ENCODE measurements at regions not wholly inside any gene's neighbourhood (a gene's known extent, or its start where the extent isn't known, plus 50 kb on each side); places are given as distances from the start of the nearest gene placed in this dataset.
A peak's percentile ranks its signal among the peaks of the same experiment; 100 is the strongest.

DNA sequence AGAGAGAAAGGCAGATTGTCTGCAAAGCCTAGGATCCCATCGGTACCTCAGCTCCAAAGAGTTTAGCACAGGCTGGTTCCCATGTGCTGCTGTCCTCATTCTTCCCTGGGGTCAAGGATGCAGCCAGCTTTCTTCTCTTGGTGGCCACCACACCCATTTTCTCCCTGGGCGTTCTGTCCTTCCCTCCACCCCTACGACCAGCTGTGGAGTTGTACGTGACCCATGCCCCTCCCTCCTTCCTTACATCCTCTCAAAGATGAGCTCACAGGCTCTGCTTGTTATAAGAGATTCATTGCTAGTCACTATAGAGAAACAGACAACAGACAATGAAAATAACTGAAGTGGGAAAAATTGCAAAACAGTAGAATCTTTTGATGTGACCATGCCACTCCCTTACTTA, 74.0 kb upstream of the KLF3 start:
- no peak for DNase-seq (ENCODE audit: low spot score)
- in situ Hi-C loops (cut with HindIII; ENCODE audit: low sequenced_read_pairs), result no loop called here

GRCh38 chr4:38591617-38592337, 72.2 kb upstream of the KLF3 start:
- no peak for DNase-seq (ENCODE audit: low spot score)
- in situ Hi-C loops (cut with HindIII; ENCODE audit: low sequenced_read_pairs), result no loop called here

DNA sequence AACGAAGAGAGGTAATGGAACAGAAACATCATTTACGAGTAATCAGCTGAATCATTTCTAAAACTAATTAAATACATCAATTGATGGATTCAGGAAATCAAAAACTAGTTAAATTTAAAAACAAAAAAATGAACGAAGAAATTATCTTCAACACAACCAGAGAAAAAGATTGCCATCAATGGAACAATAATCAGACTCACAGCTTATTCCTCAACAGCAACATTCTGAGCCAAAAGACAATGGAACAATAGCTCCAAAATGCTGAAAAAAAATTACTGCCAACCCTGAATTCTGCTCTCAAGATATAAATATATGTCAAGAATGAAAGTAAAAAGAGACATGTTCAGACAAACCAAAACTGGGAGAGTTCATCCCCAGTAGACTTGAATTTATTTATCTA, 65.5 kb upstream of the KLF3 start:
- DNase-seq (ENCODE audit: low spot score), result no peak
- in situ Hi-C loops (cut with HindIII; ENCODE audit: low sequenced_read_pairs), result no loop called here

- in situ Hi-C loops (cut with HindIII; ENCODE audit: low sequenced_read_pairs), result no loop called here
- no peak for DNase-seq (ENCODE audit: low spot score)
Observed at GRCh38 chr4:38600575-38600974, 63.4 kb upstream of the KLF3 start.

- in situ Hi-C loops (cut with HindIII; ENCODE audit: low sequenced_read_pairs), result no loop called here
Observed at GRCh38 chr4:38601244-38601915, 62.6 kb upstream of the KLF3 start.

DNA sequence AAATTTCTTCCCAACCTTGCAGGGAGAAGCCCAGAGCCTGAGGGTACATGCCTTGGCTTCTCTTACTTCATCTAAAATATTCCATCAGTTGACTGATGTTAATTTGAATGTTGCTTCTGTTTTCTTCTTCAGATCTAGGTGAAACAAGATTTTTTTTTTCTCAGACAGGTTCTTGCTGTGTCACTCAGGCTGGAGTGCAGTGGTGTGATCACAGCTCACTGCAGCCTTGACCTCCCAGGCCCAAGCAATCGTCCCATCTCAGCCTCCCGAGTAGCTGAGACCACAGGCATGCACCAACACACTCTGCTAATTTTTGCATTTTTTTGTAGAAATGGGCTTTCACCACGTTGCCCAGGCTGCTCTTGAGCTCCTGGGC, 62.1 kb upstream of the KLF3 start:
- DNase-seq (ENCODE audit: low spot score), result no peak
- in situ Hi-C loops (cut with HindIII; ENCODE audit: low sequenced_read_pairs), result no loop called here

More at GRCh38 chr4:38601244-38601915, 62.6 kb upstream of the KLF3 start:
- no peak for DNase-seq (ENCODE audit: low spot score)

- in situ Hi-C loops (cut with HindIII; ENCODE audit: low sequenced_read_pairs), result no loop called here
- DNase-seq (ENCODE audit: low spot score), result no peak
Observed at GRCh38 chr4:38603652-38604051, 60.3 kb upstream of the KLF3 start.

GRCh38 chr4:38605181-38605752, 58.7 kb upstream of the KLF3 start:
- in situ Hi-C loops (cut with HindIII; ENCODE audit: low sequenced_read_pairs), result no loop called here
- DNase-seq (ENCODE audit: low spot score), result no peak

- in situ Hi-C loops (cut with HindIII; ENCODE audit: low sequenced_read_pairs), result no loop called here
- no peak for DNase-seq (ENCODE audit: low spot score)
Observed at GRCh38 chr4:38605753-38606586, 58.0 kb upstream of the KLF3 start.

- no peak for DNase-seq (ENCODE audit: low spot score)
- in situ Hi-C loops (cut with HindIII; ENCODE audit: low sequenced_read_pairs), result no loop called here
Observed at GRCh38 chr4:38606587-38606905, 57.5 kb upstream of the KLF3 start.

- in situ Hi-C loops (cut with HindIII; ENCODE audit: low sequenced_read_pairs), result no loop called here
- DNase-seq (ENCODE audit: low spot score), result no peak
Observed at GRCh38 chr4:38609614-38610013, 54.4 kb upstream of the KLF3 start.

GRCh38 chr4:38610521-38610920, 53.5 kb upstream of the KLF3 start:
- in situ Hi-C loops (cut with HindIII; ENCODE audit: low sequenced_read_pairs), result no loop called here
- no peak for DNase-seq (ENCODE audit: low spot score)

- in situ Hi-C loops (cut with HindIII; ENCODE audit: low sequenced_read_pairs), result no loop called here
- no peak for DNase-seq (ENCODE audit: low spot score)
Observed at GRCh38 chr4:38610966-38611431, 53.0 kb upstream of the KLF3 start.

GRCh38 chr4:38611676-38612075, 52.3 kb upstream of the KLF3 start:
- no peak for DNase-seq (ENCODE audit: low spot score)
- in situ Hi-C loops (cut with HindIII; ENCODE audit: low sequenced_read_pairs), result no loop called here

DNA sequence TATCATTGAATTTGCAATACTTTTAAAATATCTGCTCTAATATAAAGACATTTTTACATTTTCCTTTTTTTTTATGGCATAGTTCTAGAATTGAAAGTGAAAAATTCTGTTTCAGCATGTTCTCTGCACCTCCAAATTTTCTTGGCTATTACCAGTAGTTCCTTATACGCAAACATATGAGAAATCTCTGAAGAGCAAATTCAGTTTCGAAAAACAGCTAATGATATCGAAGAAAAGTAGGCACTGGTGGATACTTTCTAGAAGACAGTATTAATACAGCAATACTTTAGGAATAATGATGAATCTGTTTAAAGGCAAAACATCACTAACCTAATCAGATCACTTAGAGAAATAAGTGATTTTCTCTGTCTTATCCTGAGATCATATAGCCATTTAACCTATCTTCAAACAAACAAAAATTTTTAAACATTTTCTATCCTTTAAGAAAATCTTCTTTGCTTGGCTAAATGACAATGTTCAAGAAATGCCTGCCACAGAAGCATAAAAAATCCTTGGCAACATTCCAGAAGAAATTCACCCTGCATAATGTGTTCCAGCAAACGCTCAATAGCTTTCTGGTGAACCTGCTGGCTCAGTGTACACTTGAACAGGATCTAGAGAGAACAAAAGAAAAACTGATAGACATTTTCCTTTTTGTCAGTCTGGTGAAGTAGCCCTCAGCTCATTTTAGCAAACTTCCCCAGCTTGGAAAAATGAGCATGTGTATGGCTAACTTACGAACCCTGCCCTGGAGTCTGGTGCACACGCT, 51.2 kb upstream of the KLF3 start:
- peak; percentile 37 for DNase-seq (ENCODE audit: low spot score)
- in situ Hi-C loops (cut with HindIII; ENCODE audit: low sequenced_read_pairs), result no loop called here
